GM12878 (cell line): ENCODE measurements at regions not wholly inside any gene's neighbourhood (a gene's known extent, or its start where the extent isn't known, plus 50 kb on each side); places are given as distances from the start of the nearest gene placed in this dataset.

ENCODE experiments used
- ATAC-seq: fragments of 200-7000 bp; cut with Tn5 transposase; 3 replicates; pipeline ENCODE4 v1.9.1; 2020; ENCODE audit warnings: mild to moderate bottlenecking, moderate library complexity
- BruUV-seq: library from RNA; stranded (reverse); fragments of 400-500 nt; replicated peaks from 2 replicates; lab custom pipeline; 2021; lab: Mats Ljungman, UMichigan
- CTCF ChIA-PET: fragments of 300-600 bp; sonication (Branson Sonifier 250); formaldehyde crosslinking; extraction: SDS; loops from one replicate; lab custom pipeline; 2021; ENCODE audit warnings: inconsistent platforms; lab: Yijun Ruan, JAX
- POLR2A ChIA-PET: fragments of 350-600 bp; formaldehyde crosslinking; extraction: SDS; loops from one replicate; lab custom pipeline; 2021; ENCODE audit warnings: inconsistent platforms; lab: Charles Lee
- RAD21 ChIA-PET: fragments of 300-600 bp; sonication (Branson Sonifier 250); formaldehyde crosslinking; loops from one replicate; lab custom pipeline; 2023; ENCODE audit warnings: antibody characterized with exemption; ENCODE audit not compliant: unreplicated experiment; lab: Charles Lee
- SMC1A ChIA-PET: fragments of 300-600 bp; sonication (Branson Sonifier 250); formaldehyde crosslinking; loops from one replicate; lab custom pipeline; 2023; ENCODE audit not compliant: unreplicated experiment, uncharacterized antibody; lab: Charles Lee
- DNase-seq: peaks from one replicate; pipeline ENCODE4 v3.0.0-alpha.2; 2011; ENCODE audit warnings: low read depth, low spot score
- FAIRE-seq: peaks from 3 replicates; lab custom pipeline; 2011; peaks lifted over from hg19 to GRCh38; lab: Jason Lieb, UNC
- H2AFZ ChIP-seq: 2 replicates; pipeline ENCODE4 v1.6.0; 2011; ENCODE audit warnings: low read depth, low read length, control low read depth; ENCODE audit not compliant: control insufficient read depth
- H3K27ac ChIP-seq: 2 replicates; pipeline ENCODE4 v1.5.1; 2011; ENCODE audit warnings: control low read depth; ENCODE audit not compliant: control insufficient read depth, insufficient read depth
- H3K27me3 ChIP-seq, 2 experiments: replicated peaks in 1 of 2; 2 replicates each; pipeline versions ENCODE4 v1.6.0 to v1.6.1; 2011; ENCODE audit warnings: low read length in 1 of 2; ENCODE audit not compliant: control insufficient read depth in 2 of 2, insufficient read depth in 2 of 2
- H3K36me3 ChIP-seq, 2 experiments: 2 replicates each; pipeline ENCODE4 v1.5.1; 2011; ENCODE audit warnings: low read length in 1 of 2; ENCODE audit not compliant: control insufficient read depth in 2 of 2, insufficient read depth in 2 of 2
- H3K4me1 ChIP-seq: 2 replicates; pipeline ENCODE4 v1.6.1; 2011; ENCODE audit warnings: mild to moderate bottlenecking, low read length, moderate library complexity, mixed read lengths; ENCODE audit not compliant: control insufficient read depth, insufficient read depth
- H3K4me2 ChIP-seq: 2 replicates; pipeline ENCODE4 v1.6.0; 2011; ENCODE audit warnings: control low read depth; ENCODE audit not compliant: control insufficient read depth, insufficient read depth
- H3K4me3 ChIP-seq: fragments of 200-600 bp; sonication (generic); 2 replicates; pipeline ENCODE4 v1.5.1; 2016
- H3K79me2 ChIP-seq: 2 replicates; pipeline ENCODE4 v1.6.0; 2011; ENCODE audit warnings: low read length; ENCODE audit not compliant: control insufficient read depth, insufficient read depth
- H3K9ac ChIP-seq: 2 replicates; pipeline ENCODE4 v1.8.0; 2011; ENCODE audit warnings: low read length, control low read depth, mixed read lengths; ENCODE audit not compliant: control insufficient read depth, insufficient read depth
- H3K9me3 ChIP-seq: replicated peaks from 3 replicates; pipeline ENCODE4 v1.5.1; 2011; ENCODE audit warnings: mild to moderate bottlenecking, low read length; ENCODE audit not compliant: control insufficient read depth, insufficient read depth
- H4K20me1 ChIP-seq: 2 replicates; pipeline ENCODE4 v1.6.0; 2011; ENCODE audit not compliant: control insufficient read depth, insufficient read depth
- ASH2L ChIP-seq: fragments of 300-600, 200-600 bp; sonication (generic); IDR thresholded peaks from 2 replicates; pipeline ENCODE4 v1.6.1; 2017; ENCODE audit warnings: low read depth, mild to moderate bottlenecking, borderline replicate concordance
- CBX5 ChIP-seq: sonication (generic); IDR thresholded peaks from 2 replicates; pipeline ENCODE4 v1.6.1; 2016; ENCODE audit warnings: low read depth, moderate library complexity, mild to moderate bottlenecking, inconsistent platforms
- ESRRA ChIP-seq: IDR thresholded peaks from 2 replicates; pipeline ENCODE4 v1.6.1; 2012; ENCODE audit warnings: mild to moderate bottlenecking, low read length, improper control_type of control experiment
- HDGF ChIP-seq: fragments of 450-650 bp; IDR thresholded peaks from 2 replicates; pipeline ENCODE4 v1.6.1; 2016; ENCODE audit warnings: antibody characterized with exemption
- HSF1 ChIP-seq: fragments of 150-350 bp; IDR thresholded peaks from 2 replicates; pipeline ENCODE4 v1.6.1; 2014; ENCODE audit warnings: mild to moderate bottlenecking, low read depth, low read length
- MLLT1 ChIP-seq: fragments of 450-650 bp; IDR thresholded peaks from 2 replicates; pipeline ENCODE4 v1.6.1; 2016; ENCODE audit warnings: mild to moderate bottlenecking
- NFXL1 ChIP-seq: fragments of 450-650 bp; IDR thresholded peaks from 2 replicates; pipeline ENCODE4 v1.6.1; 2017; ENCODE audit warnings: antibody characterized with exemption, mild to moderate bottlenecking, borderline replicate concordance
- PML ChIP-seq: IDR thresholded peaks from 2 replicates; pipeline ENCODE4 v1.6.1; 2012; ENCODE audit warnings: low read length, inconsistent platforms
- PRDM15 ChIP-seq: fragments of 450-650 bp; formaldehyde crosslinking; IDR thresholded peaks from 2 replicates; pipeline ENCODE4 v1.4.0; 2020; ENCODE audit warnings: mild to moderate bottlenecking, moderate library complexity
- RAD21 ChIP-seq: IDR thresholded peaks from 2 replicates; pipeline ENCODE4 v1.6.1; 2011; ENCODE audit warnings: mild to moderate bottlenecking, low read depth, low read length, moderate library complexity; ENCODE audit not compliant: insufficient read depth
- RAD51 ChIP-seq: fragments of 450-650 bp; IDR thresholded peaks from 2 replicates; pipeline ENCODE4 v1.6.1; 2016; ENCODE audit warnings: moderate library complexity, mild to moderate bottlenecking, inconsistent platforms
- SMAD1 ChIP-seq: fragments of 450-650 bp; IDR thresholded peaks from 2 replicates; pipeline ENCODE4 v1.6.1; 2018; ENCODE audit warnings: mild to moderate bottlenecking, low read depth; ENCODE audit not compliant: partially characterized antibody
- SMARCA5 ChIP-seq: fragments of 450-650 bp; IDR thresholded peaks from 2 replicates; pipeline ENCODE4 v1.6.1; 2017; ENCODE audit warnings: mild to moderate bottlenecking
- STAT3 ChIP-seq: IDR thresholded peaks from 2 replicates; pipeline ENCODE4 v1.6.1; 2011; ENCODE audit warnings: low read depth, low read length, improper control_type of control experiment
- TARDBP ChIP-seq: IDR thresholded peaks from 2 replicates; pipeline ENCODE4 v1.6.1; 2016; ENCODE audit warnings: borderline replicate concordance
- TCF12 ChIP-seq: IDR thresholded peaks from 2 replicates; pipeline ENCODE4 v1.6.1; 2011; ENCODE audit warnings: low read depth, mild to moderate bottlenecking, low read length
- ZNF384 ChIP-seq: IDR thresholded peaks from 2 replicates; pipeline ENCODE4 v1.6.1; 2012; ENCODE audit warnings: low read depth, mild to moderate bottlenecking, low read length, improper control_type of control experiment, borderline replicate concordance
- ZSCAN29 ChIP-seq: fragments of 450-650 bp; IDR thresholded peaks from 2 replicates; pipeline ENCODE4 v1.6.1; 2017; ENCODE audit warnings: mild to moderate bottlenecking, moderate library complexity
- in situ Hi-C: fragments of 300-500 bp; cut with MboI; formaldehyde crosslinking; loops from 9 replicates; pipeline ENCODE4 v1.14.3; 2018; ENCODE audit warnings: mixed read lengths
- intact Hi-C: fragments of 100-400 bp; cut with micrococcal nuclease; formaldehyde crosslinking; loops from one replicate; pipeline ENCODE4 v1.14.2; 2022; ENCODE audit not compliant: unreplicated experiment
- TF ChIP-seq, protein P1 (sequence below): fragments of 450-650 bp; IDR thresholded peaks from 2 replicates; pipeline ENCODE4 v1.6.1; 2014; ENCODE audit warnings: mild to moderate bottlenecking

GRCh38 chr2:163799807-163800206 lies 64.0 kb upstream of the FIGN start (continued):
- no peak for TF ChIP-seq HSF1
- TF ChIP-seq HDGF = no peak
- TF ChIP-seq MLLT1 = no peak
- TF ChIP-seq ZNF384 = no peak

DNA sequence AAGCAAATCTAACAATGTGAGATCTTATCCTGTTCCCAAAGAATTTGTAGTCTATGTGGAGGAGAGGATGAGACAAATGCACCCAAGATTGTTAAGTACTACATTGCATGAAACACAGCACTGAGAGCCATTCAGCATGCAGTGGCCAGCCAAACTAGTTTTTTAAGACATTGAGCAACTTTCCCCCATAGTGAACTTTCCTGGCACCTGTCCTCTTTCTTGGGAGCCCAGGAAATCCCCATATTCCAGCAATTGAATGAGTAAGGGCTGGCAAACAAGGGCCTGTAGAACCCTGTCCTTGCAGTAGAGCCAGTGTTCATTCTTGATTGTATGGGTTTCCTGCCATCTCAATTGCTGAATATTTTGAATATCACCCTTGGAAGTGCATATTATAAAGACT lies 58.8 kb upstream of the FIGN start:
- in situ Hi-C loops (no loop called here), intact Hi-C loops (no loop called here)
- ATAC-seq (no peak), FAIRE-seq (no peak), DNase-seq (no peak)
- Histone ChIP-seq H3K9ac (no peak overlapping the region), H3K4me1 (no peaks in the 10 kb centered on the region), H3K79me2 (no peaks in the 10 kb centered on the region), H3K36me3 (no peaks in the 10 kb centered on the region), H3K27ac (no peak overlapping the region), H3K9me3 (no peaks in the 10 kb centered on the region), H4K20me1 (no peaks in the 10 kb centered on the region), H3K4me3 (no peak overlapping the region), H3K27me3 (no peaks in the 10 kb centered on the region), H2AFZ (no peak overlapping the region), H3K4me2 (no peak overlapping the region)
- no TSS peak for BruUV-seq
- ChIA-PET RAD21 (no interaction called here), CTCF (no interaction called here), SMC1A (no interaction called here), POLR2A (no interaction called here)
- TF ChIP-seq RAD21 (no peak), SMAD1 (no peak), ASH2L (no peak), RAD51 (no peak), ZNF384 (no peak), PRDM15 (CRISPR knock-in tag) (no peak), SMARCA5 (no peak), ESRRA (no peak), NFXL1 (no peak), STAT3 (no peak), TCF12 (no peak), CBX5 (no peak), TARDBP (no peak), PML (no peak), ZSCAN29 (no peak)
- TF ChIP-seq, protein P1, sequence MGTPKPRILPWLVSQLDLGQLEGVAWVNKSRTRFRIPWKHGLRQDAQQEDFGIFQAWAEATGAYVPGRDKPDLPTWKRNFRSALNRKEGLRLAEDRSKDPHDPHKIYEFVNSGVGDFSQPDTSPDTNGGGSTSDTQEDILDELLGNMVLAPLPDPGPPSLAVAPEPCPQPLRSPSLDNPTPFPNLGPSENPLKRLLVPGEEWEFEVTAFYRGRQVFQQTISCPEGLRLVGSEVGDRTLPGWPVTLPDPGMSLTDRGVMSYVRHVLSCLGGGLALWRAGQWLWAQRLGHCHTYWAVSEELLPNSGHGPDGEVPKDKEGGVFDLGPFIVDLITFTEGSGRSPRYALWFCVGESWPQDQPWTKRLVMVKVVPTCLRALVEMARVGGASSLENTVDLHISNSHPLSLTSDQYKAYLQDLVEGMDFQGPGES = no peak
